Fibroblast of skin of left biceps (primary cell): ENCODE measurements at regions not wholly inside any gene's neighbourhood (a gene's known extent, or its start where the extent isn't known, plus 50 kb on each side); places are given as distances from the start of the nearest gene placed in this dataset.
"Not testable (repeated sequence)": the region's sequence is repeated elsewhere in the genome, so short reads cannot be mapped to it uniquely, and the experiment has no call there.

Experiments used
- DNase-seq, 2 experiments: peaks; one replicate each; pipeline ENCODE4 v3.0.0-alpha.2; 2013; ENCODE audit warnings: low read depth in 2 of 2

GRCh38 chr12:59346248-59346647, 249.6 kb upstream of the SLC16A7 start:
- not testable (repeated sequence) for DNase-seq

GRCh38 chr12:59345406-59345805, 250.4 kb upstream of the SLC16A7 start:
- no peak for DNase-seq

GRCh38 chr12:59344224-59344623, 251.6 kb upstream of the SLC16A7 start:
- no peak for DNase-seq

- no peak for DNase-seq
These were observed 266.4 kb upstream of the SLC16A7 start for GRCh38 chr12:59329462-59329861.

- DNase-seq: not testable (repeated sequence)
These were observed 267.3 kb upstream of the SLC16A7 start for GRCh38 chr12:59328395-59329075.

GRCh38 chr12:59326457-59326856, 269.4 kb upstream of the SLC16A7 start:
- DNase-seq: not testable (repeated sequence)

GRCh38 chr12:59322473-59322872, 273.4 kb upstream of the SLC16A7 start:
- DNase-seq: no peak

- no peak for DNase-seq
These were observed 274.6 kb upstream of the SLC16A7 start for GRCh38 chr12:59321278-59321677.

GRCh38 chr12:59320112-59320511, 275.7 kb upstream of the SLC16A7 start:
- DNase-seq: no peak

GRCh38 chr12:59318940-59319339, 276.9 kb upstream of the SLC16A7 start:
- no peak for DNase-seq

GRCh38 chr12:59317598-59317997, 278.2 kb upstream of the SLC16A7 start:
- no peak for DNase-seq

GRCh38 chr12:59316938-59317337, 278.9 kb upstream of the SLC16A7 start:
- DNase-seq: no peak

- not testable (repeated sequence) for DNase-seq
These were observed 279.5 kb upstream of the SLC16A7 start for GRCh38 chr12:59316354-59316753.

- DNase-seq: no peak
These were observed 281.6 kb upstream of the SLC16A7 start for GRCh38 chr12:59314209-59314608.

GRCh38 chr12:59304077-59304721, 291.6 kb upstream of the SLC16A7 start:
- DNase-seq: no peak

GRCh38 chr12:59298296-59298695, 297.5 kb upstream of the SLC16A7 start:
- no peak for DNase-seq

- no peak for DNase-seq
These were observed 301.6 kb upstream of the SLC16A7 start for GRCh38 chr12:59294221-59294620.

GRCh38 chr12:59282999-59283398, 312.8 kb upstream of the SLC16A7 start:
- no peak for DNase-seq

- DNase-seq: not testable (repeated sequence)
These were observed 322.3 kb upstream of the SLC16A7 start for GRCh38 chr12:59273561-59273960.

- DNase-seq: no peak
These were observed 327.5 kb upstream of the SLC16A7 start for GRCh38 chr12:59268295-59268809.

- no peak for DNase-seq
These were observed 335.6 kb upstream of the SLC16A7 start for GRCh38 chr12:59260202-59260601.

GRCh38 chr12:59252731-59253130, 332.4 kb upstream of the LRIG3 start:
- DNase-seq: no peak

- no peak for DNase-seq
These were observed 330.5 kb upstream of the LRIG3 start for GRCh38 chr12:59250766-59251165.
